ENCODE measurements at regions not wholly inside any gene's neighbourhood (a gene's known extent, or its start where the extent isn't known, plus 50 kb on each side); places are given as distances from the start of the nearest gene placed in this dataset.

GRCh38 chr16:82504836-82505235 lies 121.9 kb upstream of the CDH13 start:
- H3K4me1 ChIP-seq (ENCODE audit: control insufficient read depth in 2 of 2, insufficient read depth in 2 of 2, low read length in 2 of 2): no peaks in the 10 kb centered on the region
- no peak overlapping the region for H3K27ac ChIP-seq (ENCODE audit: low read depth in 2 of 2, low read length in 2 of 2)
- no peaks in the 10 kb centered on the region for H3K36me3 ChIP-seq (ENCODE audit: control insufficient read depth in 2 of 2, insufficient read depth in 2 of 2, low read length in 2 of 2)
- H3K27me3 ChIP-seq (ENCODE audit: control insufficient read depth in 2 of 2, insufficient read depth in 2 of 2, low read length in 2 of 2): peaks cover 0 to 3% of the 10 kb centered on the region in 2 donors
- peaks cover 0 to 2% of the 10 kb centered on the region in 2 donors for H3K9me3 ChIP-seq (ENCODE audit: control insufficient read depth in 2 of 2, low read length in 2 of 2)
- H3K9ac ChIP-seq (ENCODE audit: low read depth in 1 of 2, low read length in 2 of 2): no peak overlapping the region
- H3K4me3 ChIP-seq (ENCODE audit: low read length in 2 of 2): no peak overlapping the region

DNA sequence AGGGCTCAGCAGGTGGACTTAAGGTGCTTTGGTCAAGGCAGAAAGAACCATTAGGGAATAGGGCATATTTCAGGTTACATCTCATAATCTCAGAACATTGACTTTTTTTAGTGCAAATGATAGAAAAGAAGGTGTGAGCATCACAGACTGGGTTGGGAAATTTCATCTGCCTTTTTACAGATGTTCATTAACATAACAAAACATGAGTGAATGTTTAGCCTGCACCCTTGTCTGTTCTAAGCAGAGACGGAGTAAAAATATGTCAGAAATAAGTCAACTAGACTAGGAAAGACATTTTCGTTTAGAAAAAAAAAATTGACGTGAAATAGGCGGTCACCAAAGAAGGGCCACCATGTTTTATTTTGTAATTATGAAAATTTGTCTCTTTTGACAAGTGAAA lies 127.5 kb upstream of the CDH13 start:
- H3K36me3 ChIP-seq (ENCODE audit: control insufficient read depth in 2 of 2, insufficient read depth in 2 of 2, low read length in 2 of 2): no peaks in the 10 kb centered on the region
- H3K9me3 ChIP-seq (ENCODE audit: control insufficient read depth in 2 of 2, low read length in 2 of 2): no peaks in the 10 kb centered on the region
- H3K4me3 ChIP-seq (ENCODE audit: low read length in 2 of 2): no peak overlapping the region
- no peak overlapping the region for H3K9ac ChIP-seq (ENCODE audit: low read depth in 1 of 2, low read length in 2 of 2)
- no peaks in the 10 kb centered on the region for H3K4me1 ChIP-seq (ENCODE audit: control insufficient read depth in 2 of 2, insufficient read depth in 2 of 2, low read length in 2 of 2)
- peaks cover 0 to 3% of the 10 kb centered on the region in 2 donors for H3K27me3 ChIP-seq (ENCODE audit: control insufficient read depth in 2 of 2, insufficient read depth in 2 of 2, low read length in 2 of 2)
- H3K27ac ChIP-seq (ENCODE audit: low read depth in 2 of 2, low read length in 2 of 2): no peak overlapping the region

GRCh38 chr16:82497139-82497538 lies 129.6 kb upstream of the CDH13 start:
- no peak overlapping the region for H3K27ac ChIP-seq (ENCODE audit: low read depth in 2 of 2, low read length in 2 of 2)
- no peaks in the 10 kb centered on the region for H3K9me3 ChIP-seq (ENCODE audit: control insufficient read depth in 2 of 2, low read length in 2 of 2)
- no peaks in the 10 kb centered on the region for H3K4me1 ChIP-seq (ENCODE audit: control insufficient read depth in 2 of 2, insufficient read depth in 2 of 2, low read length in 2 of 2)
- peaks cover 0 to 3% of the 10 kb centered on the region in 2 donors for H3K27me3 ChIP-seq (ENCODE audit: control insufficient read depth in 2 of 2, insufficient read depth in 2 of 2, low read length in 2 of 2)
- H3K4me3 ChIP-seq (ENCODE audit: low read length in 2 of 2): no peak overlapping the region
- no peaks in the 10 kb centered on the region for H3K36me3 ChIP-seq (ENCODE audit: control insufficient read depth in 2 of 2, insufficient read depth in 2 of 2, low read length in 2 of 2)
- H3K9ac ChIP-seq (ENCODE audit: low read depth in 1 of 2, low read length in 2 of 2): no peak overlapping the region

- H3K9ac ChIP-seq (ENCODE audit: low read depth in 1 of 2, low read length in 2 of 2): no peak overlapping the region
- H3K27me3 ChIP-seq (ENCODE audit: control insufficient read depth in 2 of 2, insufficient read depth in 2 of 2, low read length in 2 of 2): no peaks in the 10 kb centered on the region
- H3K4me3 ChIP-seq (ENCODE audit: low read length in 2 of 2): no peak overlapping the region
- H3K27ac ChIP-seq (ENCODE audit: low read depth in 2 of 2, low read length in 2 of 2): no peak overlapping the region
- H3K36me3 ChIP-seq (ENCODE audit: control insufficient read depth in 2 of 2, insufficient read depth in 2 of 2, low read length in 2 of 2): no peaks in the 10 kb centered on the region
- no peaks in the 10 kb centered on the region for H3K4me1 ChIP-seq (ENCODE audit: control insufficient read depth in 2 of 2, insufficient read depth in 2 of 2, low read length in 2 of 2)
- H3K9me3 ChIP-seq (ENCODE audit: control insufficient read depth in 2 of 2, low read length in 2 of 2): no peaks in the 10 kb centered on the region
Measured at GRCh38 chr16:82488460-82488859, 138.3 kb upstream of the CDH13 start.

DNA sequence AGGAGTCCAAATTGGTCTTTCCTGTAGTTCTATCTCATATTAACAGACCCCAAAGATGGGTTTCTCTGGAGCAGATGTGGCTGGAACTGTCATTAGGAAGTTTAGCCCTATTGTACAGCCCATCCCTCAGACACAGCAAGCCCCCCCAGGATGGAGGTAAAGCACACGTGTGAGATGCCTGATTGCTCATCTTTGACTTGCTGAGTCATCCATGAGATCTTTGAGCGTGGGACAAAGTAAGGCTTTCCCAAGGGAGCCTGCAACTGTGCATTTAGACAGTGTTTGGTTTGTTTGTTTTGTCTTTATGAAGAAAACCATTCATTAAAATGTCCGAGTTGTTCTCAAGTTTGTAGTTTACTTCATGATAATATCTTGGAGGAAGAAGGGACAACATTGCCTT lies 145.3 kb upstream of the CDH13 start:
- Histone ChIP-seq H3K27me3 (ENCODE audit: control insufficient read depth in 2 of 2, insufficient read depth in 2 of 2, low read length in 2 of 2) (no peaks in the 10 kb centered on the region), H3K4me1 (ENCODE audit: control insufficient read depth in 2 of 2, insufficient read depth in 2 of 2, low read length in 2 of 2) (no peaks in the 10 kb centered on the region), H3K9me3 (ENCODE audit: control insufficient read depth in 2 of 2, low read length in 2 of 2) (no peaks in the 10 kb centered on the region), H3K9ac (ENCODE audit: low read depth in 1 of 2, low read length in 2 of 2) (no peak overlapping the region), H3K4me3 (ENCODE audit: low read length in 2 of 2) (no peak overlapping the region), H3K36me3 (ENCODE audit: control insufficient read depth in 2 of 2, insufficient read depth in 2 of 2, low read length in 2 of 2) (no peaks in the 10 kb centered on the region), H3K27ac (ENCODE audit: low read depth in 2 of 2, low read length in 2 of 2) (no peak overlapping the region)

DNA sequence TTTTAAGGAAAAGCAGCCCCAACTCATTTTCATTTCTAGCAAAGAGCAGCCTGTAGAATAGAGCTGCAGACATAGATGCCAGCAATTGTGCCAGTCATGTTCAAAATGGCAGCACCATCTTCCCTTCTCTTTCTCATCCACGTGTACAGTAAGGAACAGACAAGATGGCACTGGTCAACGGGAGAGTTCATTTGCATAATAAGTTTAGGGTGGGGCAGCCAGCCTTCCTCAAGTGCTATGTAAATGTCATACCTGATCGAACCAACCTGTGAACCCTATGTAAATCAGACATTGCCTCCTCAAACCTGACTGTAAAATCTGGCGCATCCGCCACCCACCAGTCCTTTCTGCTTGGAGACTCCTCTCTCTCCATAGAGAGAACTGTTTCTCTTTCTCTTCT lies 150.0 kb upstream of the CDH13 start:
- Histone ChIP-seq H3K9ac (ENCODE audit: low read depth in 1 of 2, low read length in 2 of 2) (no peak overlapping the region), H3K4me1 (ENCODE audit: control insufficient read depth in 2 of 2, insufficient read depth in 2 of 2, low read length in 2 of 2) (no peaks in the 10 kb centered on the region), H3K9me3 (ENCODE audit: control insufficient read depth in 2 of 2, low read length in 2 of 2) (no peaks in the 10 kb centered on the region), H3K27me3 (ENCODE audit: control insufficient read depth in 2 of 2, insufficient read depth in 2 of 2, low read length in 2 of 2) (peaks cover 0 to 3% of the 10 kb centered on the region in 2 donors), H3K36me3 (ENCODE audit: control insufficient read depth in 2 of 2, insufficient read depth in 2 of 2, low read length in 2 of 2) (no peaks in the 10 kb centered on the region), H3K27ac (ENCODE audit: low read depth in 2 of 2, low read length in 2 of 2) (no peak overlapping the region), H3K4me3 (ENCODE audit: low read length in 2 of 2) (no peak overlapping the region)

- no peaks in the 10 kb centered on the region for H3K27me3 ChIP-seq (ENCODE audit: control insufficient read depth in 2 of 2, insufficient read depth in 2 of 2, low read length in 2 of 2)
- no peaks in the 10 kb centered on the region for H3K36me3 ChIP-seq (ENCODE audit: control insufficient read depth in 2 of 2, insufficient read depth in 2 of 2, low read length in 2 of 2)
- H3K4me3 ChIP-seq (ENCODE audit: low read length in 2 of 2): no peak overlapping the region
- H3K9me3 ChIP-seq (ENCODE audit: control insufficient read depth in 2 of 2, low read length in 2 of 2): no peaks in the 10 kb centered on the region
- H3K4me1 ChIP-seq (ENCODE audit: control insufficient read depth in 2 of 2, insufficient read depth in 2 of 2, low read length in 2 of 2): peaks cover 0 to 3% of the 10 kb centered on the region in 2 donors
- no peak overlapping the region for H3K9ac ChIP-seq (ENCODE audit: low read depth in 1 of 2, low read length in 2 of 2)
- no peak overlapping the region for H3K27ac ChIP-seq (ENCODE audit: low read depth in 2 of 2, low read length in 2 of 2)
Measured at GRCh38 chr16:82470620-82471152, 156.1 kb upstream of the CDH13 start.

DNA sequence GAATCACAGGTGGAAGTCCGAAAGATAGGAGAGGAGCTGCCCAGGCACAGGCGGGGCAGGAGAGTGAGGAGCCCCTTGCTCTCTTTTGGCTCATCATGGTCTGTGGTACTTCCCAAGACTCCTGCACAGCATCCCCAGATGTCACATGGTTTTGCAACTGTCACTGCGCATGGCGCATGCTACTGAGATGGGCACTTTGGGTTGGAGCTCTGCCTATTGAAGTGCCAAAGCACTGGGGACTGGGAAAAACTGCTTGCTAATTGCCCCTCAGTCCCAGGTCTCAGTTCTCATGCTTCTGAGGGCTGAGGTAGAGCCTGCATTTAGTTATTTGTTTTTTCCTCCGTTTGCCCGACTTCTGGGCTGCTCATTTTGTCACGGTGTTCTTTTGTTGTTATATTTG lies 156.8 kb upstream of the CDH13 start:
- Histone ChIP-seq H3K4me1 (ENCODE audit: control insufficient read depth in 2 of 2, insufficient read depth in 2 of 2, low read length in 2 of 2) (peaks cover 0 to 3% of the 10 kb centered on the region in 2 donors), H3K36me3 (ENCODE audit: control insufficient read depth in 2 of 2, insufficient read depth in 2 of 2, low read length in 2 of 2) (no peaks in the 10 kb centered on the region), H3K9me3 (ENCODE audit: control insufficient read depth in 2 of 2, low read length in 2 of 2) (no peaks in the 10 kb centered on the region), H3K9ac (ENCODE audit: low read depth in 1 of 2, low read length in 2 of 2) (no peak overlapping the region), H3K27me3 (ENCODE audit: control insufficient read depth in 2 of 2, insufficient read depth in 2 of 2, low read length in 2 of 2) (no peaks in the 10 kb centered on the region), H3K27ac (ENCODE audit: low read depth in 2 of 2, low read length in 2 of 2) (no peak overlapping the region), H3K4me3 (ENCODE audit: low read length in 2 of 2) (no peak overlapping the region)

DNA sequence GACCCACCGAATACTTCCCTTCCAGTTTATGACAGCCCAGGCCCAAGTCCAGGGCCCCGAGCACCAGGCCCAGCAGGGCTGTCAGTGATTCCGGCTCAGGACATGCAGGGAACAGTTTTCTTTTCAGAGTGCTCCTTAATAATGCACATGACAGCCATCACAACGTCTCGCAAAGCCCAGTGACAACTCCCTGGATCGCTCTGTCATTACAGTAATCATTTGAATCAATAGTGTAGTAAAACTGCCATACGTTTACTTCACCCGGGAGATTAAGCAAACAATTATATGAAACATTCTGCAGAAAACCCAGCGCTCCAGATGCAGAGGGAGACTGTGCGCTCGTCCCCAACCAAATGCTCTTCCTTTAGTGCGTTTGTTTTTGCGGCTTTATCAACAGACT lies 162.6 kb upstream of the CDH13 start:
- H3K4me3 ChIP-seq (ENCODE audit: low read length in 2 of 2): no peak overlapping the region
- H3K27me3 ChIP-seq (ENCODE audit: control insufficient read depth in 2 of 2, insufficient read depth in 2 of 2, low read length in 2 of 2): peaks cover 0 to 3% of the 10 kb centered on the region in 2 donors
- H3K36me3 ChIP-seq (ENCODE audit: control insufficient read depth in 2 of 2, insufficient read depth in 2 of 2, low read length in 2 of 2): no peaks in the 10 kb centered on the region
- no peak overlapping the region for H3K9ac ChIP-seq (ENCODE audit: low read depth in 1 of 2, low read length in 2 of 2)
- H3K27ac ChIP-seq (ENCODE audit: low read depth in 2 of 2, low read length in 2 of 2): no peak overlapping the region
- H3K9me3 ChIP-seq (ENCODE audit: control insufficient read depth in 2 of 2, low read length in 2 of 2): no peaks in the 10 kb centered on the region
- H3K4me1 ChIP-seq (ENCODE audit: control insufficient read depth in 2 of 2, insufficient read depth in 2 of 2, low read length in 2 of 2): no peaks in the 10 kb centered on the region

- no peak overlapping the region for H3K9ac ChIP-seq (ENCODE audit: low read depth in 1 of 2, low read length in 2 of 2)
- no peaks in the 10 kb centered on the region for H3K36me3 ChIP-seq (ENCODE audit: control insufficient read depth in 2 of 2, insufficient read depth in 2 of 2, low read length in 2 of 2)
Measured at GRCh38 chr16:82460766-82461165, 166.0 kb upstream of the CDH13 start.

More at GRCh38 chr16:82460766-82461165, 166.0 kb upstream of the CDH13 start:
- peaks cover 3% of the 10 kb centered on the region in 2 donors for H3K27me3 ChIP-seq (ENCODE audit: control insufficient read depth in 2 of 2, insufficient read depth in 2 of 2, low read length in 2 of 2)
- H3K4me3 ChIP-seq (ENCODE audit: low read length in 2 of 2): no peak overlapping the region
- H3K4me1 ChIP-seq (ENCODE audit: control insufficient read depth in 2 of 2, insufficient read depth in 2 of 2, low read length in 2 of 2): no peaks in the 10 kb centered on the region
- H3K27ac ChIP-seq (ENCODE audit: low read depth in 2 of 2, low read length in 2 of 2): no peak overlapping the region
- H3K9me3 ChIP-seq (ENCODE audit: control insufficient read depth in 2 of 2, low read length in 2 of 2): no peaks in the 10 kb centered on the region
